ENCODE measurements at regions not wholly inside any gene's neighbourhood (a gene's known extent, or its start where the extent isn't known, plus 50 kb on each side); places are given as distances from the start of the nearest gene placed in this dataset.

DNA sequence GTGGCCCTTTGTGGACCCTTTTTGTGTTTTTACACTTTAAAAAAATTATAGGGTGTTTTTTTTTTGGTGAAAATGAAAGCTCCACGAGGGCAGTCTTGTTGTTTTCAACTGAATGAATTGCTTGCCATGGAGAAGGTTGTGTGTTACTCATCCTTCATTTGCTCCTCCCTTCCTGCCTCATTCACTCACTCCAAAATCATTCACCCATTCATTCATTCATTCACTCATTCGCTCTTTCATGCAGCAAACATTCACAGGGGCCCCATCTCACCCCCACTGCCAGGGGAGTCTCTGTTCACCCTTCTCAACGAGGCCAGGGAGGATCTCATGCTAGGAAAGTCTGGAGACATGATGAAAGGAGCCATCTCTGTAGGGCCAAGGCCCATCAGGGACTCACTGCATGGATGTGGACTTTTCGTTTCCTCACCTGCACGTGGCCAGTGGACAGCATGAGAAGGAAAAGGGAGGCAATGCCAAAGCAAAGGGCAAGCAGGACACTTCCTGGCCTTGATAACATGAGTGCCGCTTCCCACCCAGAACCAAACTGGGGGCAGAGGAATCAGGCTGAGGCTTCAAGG, 62.8 kb upstream of the COL13A1 start:
- intact Hi-C loops (cut with micrococcal nuclease): no loop called here

DNA sequence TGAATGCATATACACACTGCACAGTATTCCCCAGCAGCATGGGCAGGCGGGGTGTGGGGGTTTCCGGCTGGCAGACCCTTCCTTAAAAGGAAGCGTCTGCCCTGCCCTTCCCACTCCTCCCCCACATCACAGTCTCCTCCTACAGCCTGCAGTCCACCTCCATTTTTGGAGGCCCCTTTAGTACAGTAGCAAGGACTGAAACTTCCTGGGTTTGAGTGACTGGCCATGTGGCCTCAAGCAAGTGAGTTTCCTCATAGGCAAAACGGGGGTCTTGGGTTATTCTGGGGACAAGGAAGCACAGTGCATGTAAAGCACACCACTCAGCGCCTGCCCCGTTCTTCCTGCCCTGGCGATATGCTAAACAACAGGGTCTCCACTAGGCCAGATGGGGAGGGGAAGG, 62.1 kb upstream of the COL13A1 start:
- intact Hi-C loops (cut with micrococcal nuclease): no loop called here

DNA sequence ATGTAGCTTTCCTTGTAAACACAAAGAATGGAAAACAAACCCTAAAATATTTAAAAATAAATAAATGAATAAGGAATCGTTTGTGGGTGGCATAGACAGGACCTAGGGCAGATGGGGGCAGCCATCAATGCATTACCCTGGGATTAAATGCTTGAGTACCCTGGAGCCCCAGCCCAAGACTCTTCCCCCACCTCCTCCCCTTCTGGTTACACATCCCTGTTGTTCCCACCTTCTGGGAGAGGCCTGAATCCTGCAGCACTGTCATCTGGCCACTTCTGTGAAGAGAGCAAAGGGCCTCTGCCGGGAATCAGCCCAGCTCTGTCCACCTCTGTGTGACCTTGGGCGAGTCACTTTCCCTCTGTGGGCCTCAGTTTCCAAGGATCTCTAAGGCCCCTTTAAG, 61.6 kb upstream of the COL13A1 start:
- intact Hi-C loops (cut with micrococcal nuclease): no loop called here

DNA sequence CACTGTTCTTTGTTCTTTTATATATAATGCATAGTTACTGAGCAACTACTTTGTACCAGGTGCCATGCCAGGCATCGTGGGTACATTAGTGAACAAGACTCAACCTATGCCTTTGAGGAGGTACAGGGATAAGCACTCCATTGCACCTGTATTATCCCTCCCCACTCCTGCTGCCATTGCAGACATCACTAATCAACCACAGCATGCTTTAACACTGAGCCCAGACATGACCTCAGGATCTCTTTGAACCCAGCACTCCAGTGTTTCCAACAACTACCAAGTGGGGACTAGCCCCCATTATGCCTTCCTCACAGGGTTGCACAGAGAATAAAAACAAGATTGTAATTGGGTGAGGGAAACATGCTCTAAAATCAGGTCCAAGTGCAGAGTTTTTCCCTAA, 60.5 kb upstream of the COL13A1 start:
- intact Hi-C loops (cut with micrococcal nuclease): no loop called here

DNA sequence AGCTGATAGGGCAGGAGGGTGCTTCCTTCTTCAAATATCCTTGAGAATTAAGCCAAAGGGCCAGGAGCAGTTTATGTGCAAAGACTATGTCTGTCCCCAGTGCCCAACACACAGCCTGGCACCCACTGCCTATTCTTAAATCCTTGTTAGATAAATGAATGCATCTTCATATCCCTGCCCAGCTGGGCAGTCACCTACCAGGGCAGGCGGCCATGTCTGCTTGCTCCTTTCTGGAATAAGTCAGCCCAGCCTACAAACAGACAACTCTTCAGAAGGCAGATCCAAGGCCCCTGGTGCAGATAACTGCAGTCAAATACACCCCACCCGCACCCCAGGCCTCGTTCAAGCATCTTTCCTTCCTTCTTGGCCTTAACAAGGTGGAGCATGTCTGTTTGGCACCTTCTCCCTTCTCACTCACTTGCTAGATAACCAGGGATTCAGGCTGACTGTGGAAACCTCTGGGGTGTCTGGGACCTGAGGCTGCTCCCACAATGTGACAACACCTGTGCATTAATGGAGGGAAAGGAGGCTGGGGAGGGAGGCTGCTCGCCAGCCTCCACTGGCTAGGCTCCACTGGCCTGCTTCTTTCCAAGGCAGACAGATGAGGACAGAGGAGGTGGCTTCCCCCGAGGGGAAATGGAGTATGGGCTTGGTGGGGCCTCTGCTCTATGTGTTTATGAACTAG, 59.9 kb upstream of the COL13A1 start:
- intact Hi-C loops (cut with micrococcal nuclease): no loop called here

DNA sequence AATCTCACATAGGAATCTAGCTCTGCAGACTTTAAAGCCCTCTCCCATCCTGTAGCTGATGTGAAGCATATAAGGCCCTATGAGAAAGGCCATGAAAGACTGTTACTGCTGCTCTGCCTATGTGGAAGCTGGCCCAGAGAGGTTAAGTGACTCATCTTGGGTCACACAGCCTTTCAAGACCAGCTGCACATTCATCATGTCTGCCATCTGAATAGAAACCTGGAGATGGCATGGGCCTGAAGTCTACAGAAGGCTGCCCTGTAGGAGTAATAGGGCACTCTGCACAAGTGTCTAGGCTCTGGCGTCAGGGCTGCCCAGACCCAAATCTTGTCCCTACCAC, 59.4 kb upstream of the COL13A1 start:
- intact Hi-C loops (cut with micrococcal nuclease): no loop called here

DNA sequence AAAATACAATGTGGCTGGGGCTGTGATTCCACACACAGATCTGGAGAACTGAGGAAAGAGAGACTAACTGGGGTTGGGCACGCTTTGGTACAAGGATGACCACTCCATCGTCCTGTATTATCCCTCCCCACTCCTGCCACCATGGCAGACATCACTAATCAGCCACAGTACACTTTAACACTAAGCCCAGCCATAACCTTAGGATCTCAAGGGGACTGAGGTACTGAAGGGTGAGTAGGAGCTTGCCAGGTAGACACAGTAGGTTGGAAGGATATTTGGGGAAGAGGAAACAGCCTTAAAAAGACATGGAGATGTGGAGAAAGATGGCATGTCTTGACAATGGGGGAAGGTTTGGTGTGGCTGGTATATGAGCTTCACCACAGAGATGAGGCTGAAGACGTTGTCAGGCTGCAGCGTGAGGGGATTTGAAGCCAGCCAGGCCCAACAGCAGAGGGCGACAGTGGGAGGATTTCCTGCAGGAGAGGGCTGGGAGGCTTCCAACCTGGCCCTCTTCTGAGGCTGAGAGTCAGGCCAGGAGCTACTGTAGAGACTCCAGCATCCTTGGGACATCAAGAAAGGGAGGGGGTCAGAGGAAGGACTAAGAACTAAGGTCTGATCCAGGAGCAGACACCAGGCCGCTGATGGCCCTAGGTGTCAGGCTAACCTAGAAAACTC, 58.6 kb upstream of the COL13A1 start:
- intact Hi-C loops (cut with micrococcal nuclease): no loop called here

DNA sequence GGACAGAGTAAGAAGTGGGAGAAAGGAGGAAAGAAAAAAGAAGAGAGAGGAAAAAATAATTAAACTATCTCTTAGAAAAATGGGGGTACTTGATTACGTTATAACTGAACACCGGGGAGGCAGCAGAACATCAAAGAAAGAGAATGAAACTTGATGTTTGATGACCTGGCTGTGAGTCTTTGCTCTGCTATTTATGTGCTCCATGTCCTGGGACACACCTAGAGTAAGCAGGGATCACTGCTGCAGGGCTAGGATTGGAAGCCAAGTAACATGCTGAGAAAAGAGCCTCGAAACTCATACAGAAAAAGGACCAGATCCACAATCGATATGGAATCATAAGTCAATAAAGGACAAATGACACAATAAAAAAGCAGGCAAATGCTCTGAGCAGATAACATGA, 56.7 kb upstream of the COL13A1 start:
- intact Hi-C loops (cut with micrococcal nuclease): no loop called here

DNA sequence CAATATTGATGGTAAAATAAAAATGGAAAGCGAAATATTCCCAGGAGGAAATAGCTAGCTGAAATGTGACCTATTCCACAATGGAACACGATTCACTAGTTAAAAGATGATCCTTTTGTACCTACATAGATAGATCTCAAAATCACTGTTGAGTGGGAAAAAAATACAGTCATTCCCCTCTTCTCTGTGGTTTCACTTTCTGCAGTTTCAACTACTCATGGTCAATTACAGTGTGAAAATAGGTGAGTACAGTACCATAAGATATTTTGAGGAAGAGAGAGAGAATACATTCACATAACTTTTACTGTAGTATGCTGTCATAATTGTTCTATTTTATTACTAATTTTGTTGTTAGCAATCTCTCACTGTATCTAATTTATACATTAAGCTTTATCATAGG, 56.0 kb upstream of the COL13A1 start:
- intact Hi-C loops (cut with micrococcal nuclease): no loop called here

DNA sequence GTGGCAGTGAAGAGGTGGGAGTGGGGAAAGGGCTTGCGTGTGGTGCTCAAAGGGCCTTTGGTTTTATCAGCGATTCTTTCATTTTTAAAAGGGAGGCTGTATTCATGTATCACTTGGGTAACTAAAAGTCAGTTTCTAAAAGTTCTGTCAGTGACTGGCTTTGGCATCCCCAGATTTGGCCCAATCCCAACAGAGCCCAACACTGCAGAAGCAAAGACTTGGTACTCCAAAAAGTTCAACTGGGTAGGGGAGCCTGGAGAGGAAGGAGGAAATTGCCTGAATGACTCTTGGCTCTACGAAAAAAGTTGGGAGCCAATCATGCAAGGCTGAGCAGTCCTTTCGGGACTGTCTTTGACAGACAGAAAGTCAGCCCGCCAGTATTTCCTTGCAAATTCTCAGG, 54.5 kb upstream of the COL13A1 start:
- intact Hi-C loops (cut with micrococcal nuclease): no loop called here

DNA sequence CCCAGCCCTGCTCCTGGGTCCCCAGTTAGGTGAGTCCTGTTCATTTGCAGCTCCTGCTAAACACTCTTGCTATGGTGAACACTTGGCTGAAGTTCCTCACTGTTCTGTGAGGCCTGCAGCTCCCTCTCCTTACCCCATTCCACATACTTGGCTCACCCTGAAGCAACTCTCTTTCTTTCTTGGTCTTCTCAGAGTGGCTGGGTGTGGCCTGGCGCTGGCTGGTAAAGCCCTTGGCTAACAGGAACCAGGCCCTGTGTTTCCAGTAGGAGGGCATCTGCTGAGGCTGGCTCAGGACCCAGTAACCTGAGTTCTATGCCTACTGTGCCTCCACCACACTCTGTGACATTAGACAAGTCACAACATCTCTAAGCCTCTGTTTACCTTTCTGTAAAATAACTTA, 53.1 kb upstream of the COL13A1 start:
- intact Hi-C loops (cut with micrococcal nuclease): no loop called here

DNA sequence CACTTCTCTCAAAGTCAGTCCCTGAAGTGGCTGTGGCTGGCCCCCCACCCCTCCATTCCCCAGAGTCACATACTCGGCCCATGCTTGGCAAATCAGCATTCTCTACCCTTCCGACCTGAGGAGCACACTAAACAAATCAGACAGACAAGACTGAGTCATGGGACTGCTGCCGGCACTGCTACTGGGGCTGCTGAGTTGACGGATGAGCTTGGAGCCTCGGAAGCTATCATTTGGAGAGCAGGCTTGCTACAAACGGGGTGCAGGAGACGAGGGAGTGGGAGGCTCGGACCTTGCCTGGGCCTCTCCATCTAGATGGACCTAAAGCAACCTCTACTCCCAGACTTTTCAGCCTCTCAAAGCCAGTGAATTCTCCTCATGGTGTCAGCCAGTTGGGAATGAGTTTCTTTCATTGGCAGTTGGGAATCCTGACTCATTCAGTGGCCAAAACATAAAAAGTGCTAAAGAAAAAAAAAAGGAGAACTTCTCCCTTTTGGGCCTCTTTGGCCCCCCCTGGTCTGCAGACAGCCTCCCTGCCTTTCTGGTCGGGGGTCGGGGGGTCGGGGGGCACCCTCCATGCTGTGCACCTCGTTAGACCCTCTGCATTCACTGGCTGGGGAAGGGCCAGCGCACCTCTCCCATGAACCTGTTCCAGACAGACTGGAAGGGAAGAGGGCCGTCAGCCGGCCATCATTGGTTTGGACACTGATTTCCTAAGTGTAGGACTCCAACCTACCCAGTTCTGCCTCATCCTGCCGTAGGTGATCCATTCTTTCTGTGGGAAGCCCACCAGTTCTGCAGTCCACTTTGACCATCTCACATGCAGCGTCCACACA, 52.3 kb upstream of the COL13A1 start:
- intact Hi-C loops (cut with micrococcal nuclease): no loop called here

DNA sequence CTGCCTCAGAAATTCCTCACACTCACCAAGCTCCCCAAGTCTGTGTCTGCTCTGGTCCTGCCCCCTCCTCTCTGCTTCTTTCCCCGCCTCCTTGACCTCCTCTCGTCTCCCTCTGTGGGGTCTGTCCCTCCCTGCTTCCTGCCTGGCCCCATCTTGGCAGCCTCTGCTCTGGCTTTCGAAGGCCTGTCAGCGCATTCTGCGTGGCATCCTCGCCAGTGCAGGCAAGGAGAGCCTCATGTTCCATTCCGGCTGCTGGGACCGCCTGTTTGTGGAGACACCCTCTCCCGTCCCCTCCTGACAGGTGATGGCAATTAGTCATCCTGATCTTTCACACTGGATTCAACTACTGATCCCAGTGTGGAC, 51.7 kb upstream of the COL13A1 start:
- intact Hi-C loops (cut with micrococcal nuclease): no loop called here

DNA sequence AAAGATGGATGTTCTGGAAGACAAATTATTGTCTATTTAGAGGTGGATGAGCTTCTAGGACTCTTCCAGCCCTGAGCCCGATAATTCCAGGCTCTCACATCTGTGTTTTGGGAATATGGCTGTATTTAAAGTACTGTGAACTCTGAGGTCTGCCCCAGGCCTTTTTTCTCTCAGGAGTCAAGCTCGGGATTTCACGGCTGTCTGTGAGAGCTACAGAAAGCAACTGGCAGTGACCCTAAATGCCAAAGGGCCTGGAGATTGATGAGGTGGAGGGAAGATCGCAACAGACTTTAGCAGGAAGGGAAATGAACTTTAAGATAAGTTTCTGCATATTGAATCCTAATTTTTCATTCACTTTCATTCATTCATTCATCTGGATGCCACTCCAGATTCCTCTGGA, 51.0 kb upstream of the COL13A1 start:
- intact Hi-C loops (cut with micrococcal nuclease): no loop called here

DNA sequence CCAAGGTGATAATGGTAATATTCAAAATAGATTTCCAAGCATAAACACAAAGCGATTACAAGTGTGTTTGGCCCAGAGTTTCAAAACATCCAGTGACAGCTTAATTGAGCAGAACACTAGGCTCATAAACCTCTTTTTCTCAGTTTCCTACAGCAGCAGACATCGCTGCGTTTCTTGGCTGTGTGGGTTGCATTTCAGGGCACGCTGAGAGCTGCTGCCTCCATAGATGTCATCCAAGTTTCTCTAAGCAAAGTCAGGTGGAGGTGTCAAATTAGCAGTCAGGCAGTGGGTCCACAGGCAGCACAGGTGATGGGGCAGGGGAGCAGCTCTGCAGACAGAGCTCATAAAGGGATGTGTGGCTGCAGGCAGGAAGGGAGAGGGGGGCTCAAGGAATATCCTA, 50.5 kb upstream of the COL13A1 start:
- intact Hi-C loops (cut with micrococcal nuclease): no loop called here

All from T-helper 1 cell treated with Interleukin-12 subunit alpha and Interleukin-12 subunit beta and Interleukin-4 antibody, amounts not matched to agents 30 ng/mL and 1 ng/mL, for 36 hours (primary cell).